ENCODE measurements at regions not wholly inside any gene's neighbourhood (a gene's known extent, or its start where the extent isn't known, plus 50 kb on each side); places are given as distances from the start of the nearest gene placed in this dataset.

GRCh38 chr18:67250776-67251424 is 265.6 kb downstream of the DSEL start:
- TF ChIP-seq, protein P1, sequence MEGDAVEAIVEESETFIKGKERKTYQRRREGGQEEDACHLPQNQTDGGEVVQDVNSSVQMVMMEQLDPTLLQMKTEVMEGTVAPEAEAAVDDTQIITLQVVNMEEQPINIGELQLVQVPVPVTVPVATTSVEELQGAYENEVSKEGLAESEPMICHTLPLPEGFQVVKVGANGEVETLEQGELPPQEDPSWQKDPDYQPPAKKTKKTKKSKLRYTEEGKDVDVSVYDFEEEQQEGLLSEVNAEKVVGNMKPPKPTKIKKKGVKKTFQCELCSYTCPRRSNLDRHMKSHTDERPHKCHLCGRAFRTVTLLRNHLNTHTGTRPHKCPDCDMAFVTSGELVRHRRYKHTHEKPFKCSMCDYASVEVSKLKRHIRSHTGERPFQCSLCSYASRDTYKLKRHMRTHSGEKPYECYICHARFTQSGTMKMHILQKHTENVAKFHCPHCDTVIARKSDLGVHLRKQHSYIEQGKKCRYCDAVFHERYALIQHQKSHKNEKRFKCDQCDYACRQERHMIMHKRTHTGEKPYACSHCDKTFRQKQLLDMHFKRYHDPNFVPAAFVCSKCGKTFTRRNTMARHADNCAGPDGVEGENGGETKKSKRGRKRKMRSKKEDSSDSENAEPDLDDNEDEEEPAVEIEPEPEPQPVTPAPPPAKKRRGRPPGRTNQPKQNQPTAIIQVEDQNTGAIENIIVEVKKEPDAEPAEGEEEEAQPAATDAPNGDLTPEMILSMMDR (IDR thresholded peaks at IDR 0.05), result no peak
- ATAC-seq (ENCODE audit: low FRiP score) (no peak), DNase-seq (ENCODE audit: low spot score) (no peak)

DNA sequence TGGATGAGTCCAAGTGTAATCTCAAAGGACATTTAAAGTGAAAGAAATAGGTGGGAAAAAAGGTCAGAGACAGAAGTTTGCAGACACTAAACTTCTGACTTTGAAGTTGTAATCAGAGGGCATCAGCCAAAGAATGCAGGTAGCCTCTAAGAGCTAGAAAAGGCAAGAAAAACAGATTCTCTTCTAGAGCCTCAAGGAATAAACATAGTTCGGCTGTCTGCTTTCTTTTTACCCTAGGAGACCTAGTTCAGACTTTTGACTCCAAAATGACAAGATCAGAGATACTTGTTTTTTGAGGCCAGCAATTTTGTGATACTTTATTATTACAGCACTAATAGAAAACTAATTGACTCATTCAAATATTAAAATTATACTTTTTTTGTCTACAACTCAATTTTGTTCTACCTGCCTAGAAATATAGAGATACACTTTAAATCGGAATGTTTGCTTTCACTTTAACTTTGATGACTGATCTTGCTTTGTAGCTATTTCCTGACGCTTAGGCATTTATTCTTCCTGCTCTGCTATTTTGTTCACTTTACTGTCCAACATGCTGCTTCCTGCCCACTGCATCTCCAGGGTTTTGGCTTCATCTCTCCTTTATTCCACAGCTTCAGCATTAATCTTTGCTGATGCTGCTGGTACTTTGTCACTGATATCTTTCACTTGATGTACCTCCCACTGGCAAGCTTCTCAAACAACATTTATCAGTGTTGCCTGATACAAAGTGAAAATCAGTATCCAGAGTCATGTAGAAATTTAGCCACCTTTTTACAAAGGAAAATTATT is 272.5 kb downstream of the DSEL start:
- TF ChIP-seq, protein P1 (IDR thresholded peaks at IDR 0.05), result no peak
- DNase-seq (ENCODE audit: low spot score) (no peak), ATAC-seq (ENCODE audit: low FRiP score) (no peak)

DNA sequence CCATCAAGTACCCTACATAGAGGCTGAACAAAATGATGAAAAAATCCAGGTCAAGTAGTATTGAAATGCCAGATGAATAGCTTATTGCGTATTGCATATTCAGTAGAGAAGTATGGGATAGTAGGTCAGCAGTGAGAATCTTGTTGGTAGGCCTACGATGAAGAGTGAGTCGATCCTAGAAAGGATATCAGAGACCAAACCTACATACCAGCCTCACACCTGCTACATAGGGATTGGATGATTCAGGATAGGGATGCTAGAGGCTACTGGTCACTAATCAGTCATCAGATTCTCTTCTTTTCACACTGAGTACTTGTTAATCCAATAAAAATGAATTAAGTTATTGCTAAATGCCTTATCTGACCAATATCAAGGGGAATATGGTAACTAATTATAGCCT is 274.5 kb downstream of the DSEL start:
- no peak for ATAC-seq (ENCODE audit: low FRiP score)

GRCh38 chr18:67241299-67241698 is 275.2 kb downstream of the DSEL start:
- ATAC-seq (ENCODE audit: low FRiP score), result no peak
- no peak for DNase-seq (ENCODE audit: low spot score)
- TF ChIP-seq, protein P1 (IDR thresholded peaks at IDR 0.05), result no peak

More for the DNA sequence above, 274.5 kb downstream of the DSEL start:
- no peak for DNase-seq (ENCODE audit: low spot score)
- TF ChIP-seq, protein P1 (IDR thresholded peaks at IDR 0.05), result no peak

DNA sequence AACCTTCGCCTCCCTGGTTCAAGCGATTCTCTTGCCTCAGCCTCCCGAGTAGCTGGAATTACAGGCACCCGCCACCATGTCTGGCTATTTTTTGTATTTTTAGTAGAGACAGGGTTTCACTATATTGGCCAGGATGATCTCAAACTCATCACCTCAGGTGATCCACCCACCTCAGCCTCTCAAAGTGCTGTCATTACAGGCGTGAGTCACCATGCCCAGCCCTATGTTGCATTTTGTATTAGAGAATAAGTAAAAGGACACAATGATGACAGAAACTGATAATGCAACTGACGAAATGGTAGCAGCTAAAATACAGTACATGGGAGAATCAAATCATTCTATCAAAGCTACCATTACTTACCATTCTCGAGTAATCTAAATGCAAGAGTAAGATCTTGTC is 276.7 kb downstream of the DSEL start:
- ATAC-seq (ENCODE audit: low FRiP score) (no peak), DNase-seq (ENCODE audit: low spot score) (no peak)
- TF ChIP-seq, protein P1 (IDR thresholded peaks at IDR 0.05), result no peak

- DNase-seq (ENCODE audit: low spot score), result no peak
- ATAC-seq (ENCODE audit: low FRiP score), result no peak
Observed at GRCh38 chr18:67232991-67233390, 283.5 kb downstream of the DSEL start.

More at GRCh38 chr18:67232991-67233390, 283.5 kb downstream of the DSEL start:
- TF ChIP-seq, protein P1 (IDR thresholded peaks at IDR 0.05), result no peak
